DLD1 (cell line): ENCODE measurements at regions not wholly inside any gene's neighbourhood (a gene's known extent, or its start where the extent isn't known, plus 50 kb on each side); places are given as distances from the start of the nearest gene placed in this dataset.
"Not testable (repeated sequence)": the region's sequence is repeated elsewhere in the genome, so short reads cannot be mapped to it uniquely, and the experiment has no call there.

Experiments
- in situ Hi-C: cut with HindIII; loops from 2 replicates; pipeline ENCODE4 v1.10.0; 2017; ENCODE audit warnings: low sequenced_read_pairs

- in situ Hi-C loops = no loop called here
These were observed 91.0 kb downstream of the TMEM17 start for GRCh38 chr2:62415019-62415431.

GRCh38 chr2:62413116-62413663 lies 92.8 kb downstream of the TMEM17 start:
- in situ Hi-C loops = no loop called here

GRCh38 chr2:62412347-62412742 lies 93.7 kb downstream of the TMEM17 start:
- in situ Hi-C loops = no loop called here

- in situ Hi-C loops = no loop called here
These were observed 95.0 kb downstream of the TMEM17 start for GRCh38 chr2:62410926-62411456.

GRCh38 chr2:62410015-62410453 lies 96.0 kb downstream of the TMEM17 start:
- in situ Hi-C loops = no loop called here

GRCh38 chr2:62409442-62409841 lies 96.6 kb downstream of the TMEM17 start:
- in situ Hi-C loops = no loop called here

- in situ Hi-C loops = no loop called here
These were observed 97.7 kb downstream of the TMEM17 start for GRCh38 chr2:62408241-62408677.

- in situ Hi-C loops = no loop called here
These were observed 98.2 kb downstream of the TMEM17 start for GRCh38 chr2:62407838-62408237.

GRCh38 chr2:62407401-62407800 lies 98.6 kb downstream of the TMEM17 start:
- in situ Hi-C loops = no loop called here

GRCh38 chr2:62406573-62407043 lies 99.4 kb downstream of the TMEM17 start:
- in situ Hi-C loops = no loop called here

- in situ Hi-C loops = no loop called here
These were observed 101.1 kb downstream of the TMEM17 start for GRCh38 chr2:62404913-62405312.

GRCh38 chr2:62402156-62402555 lies 103.8 kb downstream of the TMEM17 start:
- in situ Hi-C loops = no loop called here

- in situ Hi-C loops = no loop called here
These were observed 107.6 kb downstream of the TMEM17 start for GRCh38 chr2:62398356-62398755.

GRCh38 chr2:62396880-62397279 lies 109.1 kb downstream of the TMEM17 start:
- in situ Hi-C loops = no loop called here

GRCh38 chr2:62393293-62393692 lies 112.7 kb downstream of the TMEM17 start:
- in situ Hi-C loops = no loop called here

GRCh38 chr2:62391696-62392095 lies 114.3 kb downstream of the TMEM17 start:
- in situ Hi-C loops = no loop called here

GRCh38 chr2:62386378-62386777 lies 119.6 kb downstream of the TMEM17 start:
- in situ Hi-C loops = not testable (repeated sequence)

- in situ Hi-C loops = no loop called here
These were observed 122.1 kb downstream of the TMEM17 start for GRCh38 chr2:62383846-62384245.

GRCh38 chr2:62382757-62383156 lies 123.2 kb downstream of the TMEM17 start:
- in situ Hi-C loops = no loop called here

GRCh38 chr2:62382122-62382521 lies 123.9 kb downstream of the TMEM17 start:
- in situ Hi-C loops = no loop called here

- in situ Hi-C loops = no loop called here
These were observed 124.3 kb downstream of the TMEM17 start for GRCh38 chr2:62381656-62382055.

- in situ Hi-C loops = no loop called here
These were observed 126.4 kb downstream of the TMEM17 start for GRCh38 chr2:62379566-62379965.

GRCh38 chr2:62375113-62375420 lies 130.9 kb downstream of the TMEM17 start:
- in situ Hi-C loops = no loop called here
